Muscle of leg (tissue), 3 donors: ENCODE measurements at regions not wholly inside any gene's neighbourhood (a gene's known extent, or its start where the extent isn't known, plus 50 kb on each side); places are given as distances from the start of the nearest gene placed in this dataset.
"Not testable (repeated sequence)": the region's sequence is repeated elsewhere in the genome, so short reads cannot be mapped to it uniquely, and the experiment has no call there.

ENCODE experiments used
- DNase-seq: peaks from one replicate; pipeline ENCODE4 v3.0.0; 2013
- H3K27ac ChIP-seq: one replicate; pipeline ENCODE4 v1.5.1; 2013; ENCODE audit warnings: mild to moderate bottlenecking, low read length, control low read depth
- H3K27me3 ChIP-seq: one replicate; pipeline ENCODE4 v1.6.1; 2013; ENCODE audit warnings: low read length; ENCODE audit not compliant: control insufficient read depth, insufficient read depth
- H3K36me3 ChIP-seq: one replicate; pipeline ENCODE4 v1.6.1; 2013; ENCODE audit warnings: low read length; ENCODE audit not compliant: control insufficient read depth, insufficient read depth
- H3K4me1 ChIP-seq: one replicate; pipeline ENCODE4 v1.6.1; 2013; ENCODE audit warnings: low read length; ENCODE audit not compliant: control insufficient read depth, insufficient read depth
- H3K4me3 ChIP-seq: one replicate; pipeline ENCODE4 v1.5.1; 2013; ENCODE audit warnings: low read length, control low read depth
- H3K9me3 ChIP-seq: replicated peaks from 2 replicates; pipeline ENCODE4 v1.6.1; 2013; ENCODE audit warnings: low read depth, low read length; ENCODE audit not compliant: control insufficient read depth
- WGBS: methylation state at CpG from one replicate; pipeline ENCODE4 v1.1.5; 2013; ENCODE audit warnings: missing lambda C conversion rate; ENCODE audit not compliant: insufficient coverage; 5-methylcytosine and 5-hydroxymethylcytosine counted together

GRCh38 chr1:198841477-198841876, 202.6 kb downstream of the PTPRC start:
- Histone ChIP-seq H3K27me3 (no peaks in the 10 kb centered on the region), H3K9me3 (no peaks in the 10 kb centered on the region), H3K27ac (no peak overlapping the region), H3K4me1 (no peaks in the 10 kb centered on the region), H3K36me3 (peaks cover 7% of the 10 kb centered on the region), H3K4me3 (no peak overlapping the region)
- DNase-seq, result no peak
- 100% methylated on average over 3 of the region's 3 CpGs for WGBS

- no peak overlapping the region for H3K4me3 ChIP-seq
- no peak for DNase-seq
- no peaks in the 10 kb centered on the region for H3K9me3 ChIP-seq
- H3K27ac ChIP-seq, result no peak overlapping the region
- H3K27me3 ChIP-seq, result no peaks in the 10 kb centered on the region
- 100% methylated on average over 2 of the region's 2 CpGs for WGBS
- peaks cover under 1% of the 10 kb centered on the region for H3K4me1 ChIP-seq
- H3K36me3 ChIP-seq, result peaks cover 17% of the 10 kb centered on the region
Measured at GRCh38 chr1:198842686-198843085, 203.8 kb downstream of the PTPRC start.

DNA sequence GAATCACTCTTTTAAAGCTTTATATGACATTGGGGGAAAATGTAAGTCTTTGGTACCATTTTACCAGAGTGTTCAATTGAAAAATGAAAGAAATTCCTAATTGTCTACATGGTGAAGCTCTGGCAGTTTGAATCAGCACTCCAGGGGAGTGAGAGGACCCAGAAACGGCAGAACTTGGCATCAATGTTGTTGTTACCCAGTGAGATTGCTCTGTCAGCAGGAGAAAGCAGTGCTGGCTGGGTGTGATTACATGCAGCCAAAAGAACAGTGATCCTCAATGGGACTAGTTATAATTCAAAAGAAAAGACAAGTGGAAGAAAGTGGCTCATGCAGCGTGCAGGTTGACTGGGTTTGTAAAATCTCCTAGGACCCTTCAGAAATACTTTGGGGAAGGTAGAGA, 206.4 kb downstream of the PTPRC start:
- 61% methylated on average over 2 of the region's 2 CpGs for WGBS
- Histone ChIP-seq H3K4me1 (peaks cover 2% of the 10 kb centered on the region), H3K4me3 (no peak overlapping the region)

GRCh38 chr1:198845851-198846250, 207.0 kb downstream of the PTPRC start:
- H3K4me3 ChIP-seq, result no peak overlapping the region

More for the DNA sequence above, 206.4 kb downstream of the PTPRC start:
- no peak overlapping the region for H3K27ac ChIP-seq
- H3K36me3 ChIP-seq, result peaks cover 17% of the 10 kb centered on the region
- H3K9me3 ChIP-seq, result no peaks in the 10 kb centered on the region
- H3K27me3 ChIP-seq, result no peaks in the 10 kb centered on the region
- no peak for DNase-seq

DNA sequence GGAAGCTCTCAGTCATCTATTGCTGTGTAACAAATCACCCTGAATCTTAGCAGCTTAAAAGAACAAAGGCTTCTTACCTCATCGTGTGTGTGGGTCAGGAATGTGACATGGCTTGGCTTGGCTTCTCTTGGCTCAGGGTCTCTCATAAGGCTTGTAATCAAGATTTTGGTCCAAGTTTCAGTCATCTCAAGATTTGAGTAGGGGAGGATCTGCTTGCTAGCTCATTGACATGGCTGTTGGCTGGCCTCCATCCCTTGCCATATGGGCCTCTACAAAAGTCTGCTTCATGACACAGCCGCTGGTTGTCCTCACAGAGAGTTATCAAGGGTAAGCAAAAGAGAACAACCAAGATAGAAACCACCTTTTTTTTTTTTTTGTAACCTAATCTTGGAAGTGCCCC, 207.7 kb downstream of the PTPRC start:
- Histone ChIP-seq H3K27me3 (no peaks in the 10 kb centered on the region), H3K36me3 (peaks cover 17% of the 10 kb centered on the region), H3K4me3 (no peak overlapping the region), H3K4me1 (peaks cover 2% of the 10 kb centered on the region), H3K9me3 (no peaks in the 10 kb centered on the region), H3K27ac (no peak overlapping the region)
- no peak for DNase-seq
- WGBS, result 100% methylated on average over 1 of the region's 2 CpGs

More at GRCh38 chr1:198845851-198846250, 207.0 kb downstream of the PTPRC start:
- Histone ChIP-seq H3K27ac (no peak overlapping the region), H3K36me3 (peaks cover 17% of the 10 kb centered on the region), H3K9me3 (no peaks in the 10 kb centered on the region), H3K27me3 (no peaks in the 10 kb centered on the region), H3K4me1 (peaks cover 2% of the 10 kb centered on the region)
- no CpG with 5 or more reads among the region's 4 CpGs for WGBS
- no peak for DNase-seq

GRCh38 chr1:198848206-198848605, 209.4 kb downstream of the PTPRC start:
- no CpG with 5 or more reads among the region's 1 CpG for WGBS
- H3K4me3 ChIP-seq, result no peak overlapping the region
- peak; percentile 27 for DNase-seq
- peak overlapping the region; percentile 21 for H3K27ac ChIP-seq
- peaks cover 17% of the 10 kb centered on the region for H3K36me3 ChIP-seq
- peaks cover 2% of the 10 kb centered on the region for H3K4me1 ChIP-seq
- H3K27me3 ChIP-seq, result no peaks in the 10 kb centered on the region
- H3K9me3 ChIP-seq, result no peaks in the 10 kb centered on the region

DNA sequence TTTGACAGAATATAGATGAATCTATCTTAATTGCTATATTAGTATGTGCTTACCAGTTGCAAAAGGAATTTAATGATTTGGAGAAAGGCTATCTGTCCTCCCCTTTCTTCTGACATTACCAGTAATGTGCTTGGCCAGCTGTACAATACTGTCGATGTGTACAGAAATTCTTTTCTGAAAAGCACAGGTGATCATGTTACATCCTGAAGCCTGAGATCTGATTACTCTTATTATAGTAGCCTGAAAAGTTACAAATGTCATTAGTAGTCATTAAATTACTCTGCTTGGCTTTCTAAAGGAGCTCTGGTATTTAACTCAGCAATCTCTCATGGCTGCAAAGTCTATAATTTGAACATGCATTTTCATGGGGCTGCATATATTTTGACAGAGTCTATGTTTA, 209.8 kb downstream of the PTPRC start:
- H3K27me3 ChIP-seq, result no peaks in the 10 kb centered on the region
- H3K36me3 ChIP-seq, result peaks cover 17% of the 10 kb centered on the region
- no peak for DNase-seq
- H3K4me3 ChIP-seq, result no peak overlapping the region
- WGBS, result no CpG with 5 or more reads among the region's 1 CpG
- H3K27ac ChIP-seq, result peak overlapping the region; percentile 21
- H3K4me1 ChIP-seq, result peaks cover 2% of the 10 kb centered on the region
- no peaks in the 10 kb centered on the region for H3K9me3 ChIP-seq

- Histone ChIP-seq H3K36me3 (peaks cover 17% of the 10 kb centered on the region), H3K4me1 (peaks cover 2% of the 10 kb centered on the region), H3K27me3 (no peaks in the 10 kb centered on the region), H3K4me3 (no peak overlapping the region), H3K9me3 (no peaks in the 10 kb centered on the region), H3K27ac (peak overlapping the region; percentile 21)
- WGBS, result no CpG with 5 or more reads among the region's 2 CpGs
- peak; percentile 69 for DNase-seq
Measured at GRCh38 chr1:198849093-198849492, 210.3 kb downstream of the PTPRC start.

DNA sequence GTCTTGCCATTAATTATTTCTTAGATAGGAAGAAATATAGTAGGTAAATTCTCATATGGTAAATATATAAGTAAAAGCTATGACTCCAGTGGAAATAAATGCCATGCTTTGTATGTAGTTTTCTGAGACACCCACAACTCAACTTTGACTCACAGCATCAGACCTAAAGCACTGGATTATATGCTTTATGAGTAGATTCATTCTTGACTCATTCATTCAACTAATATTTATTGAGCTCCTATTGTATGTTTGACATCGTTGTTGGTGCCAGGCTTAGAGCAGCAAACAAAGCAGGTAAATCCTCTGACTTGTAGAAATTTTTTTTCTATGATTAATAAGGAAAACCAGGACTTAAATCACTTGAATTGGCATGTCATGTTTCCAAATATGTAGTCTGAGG, 211.4 kb downstream of the PTPRC start:
- Histone ChIP-seq H3K36me3 (peaks cover 17% of the 10 kb centered on the region), H3K27me3 (no peaks in the 10 kb centered on the region), H3K27ac (no peak overlapping the region), H3K4me3 (no peak overlapping the region), H3K9me3 (no peaks in the 10 kb centered on the region), H3K4me1 (peaks cover 2% of the 10 kb centered on the region)
- no peak for DNase-seq
- WGBS, result no CpG with 5 or more reads among the region's 1 CpG

GRCh38 chr1:198850966-198851365, 212.1 kb downstream of the PTPRC start:
- not testable (repeated sequence) for H3K27me3 ChIP-seq, H3K4me3 ChIP-seq, H3K4me1 ChIP-seq, H3K9me3 ChIP-seq, DNase-seq, H3K27ac ChIP-seq
- peaks cover 11% of the 10 kb centered on the region for H3K36me3 ChIP-seq
- 94% methylated on average over 2 of the region's 5 CpGs for WGBS

GRCh38 chr1:198856601-198857000, 217.8 kb downstream of the PTPRC start:
- Histone ChIP-seq H3K36me3 (peaks cover 3% of the 10 kb centered on the region), H3K27ac (no peak overlapping the region), H3K4me3 (no peak overlapping the region), H3K27me3 (no peaks in the 10 kb centered on the region), H3K9me3 (no peaks in the 10 kb centered on the region), H3K4me1 (no peaks in the 10 kb centered on the region)
- DNase-seq, result no peak
- 93% methylated on average over 1 of the region's 2 CpGs for WGBS
